Ovary (tissue), 7 donors: ENCODE measurements at regions not wholly inside any gene's neighbourhood (a gene's known extent, or its start where the extent isn't known, plus 50 kb on each side); places are given as distances from the start of the nearest gene placed in this dataset.

ENCODE experiments used
- DNase-seq, 5 donors: peaks; one replicate each; pipeline ENCODE4 v3.0.0-alpha.2; 2019 to 2020
- H3K27ac ChIP-seq, 2 donors: fragments of 200-600 bp; one replicate each; pipeline versions ENCODE4 v1.5.1 to v1.8.0; 2019 to 2022
- H3K27me3 ChIP-seq: fragments of 200-600 bp; one replicate; pipeline ENCODE4 v1.8.0; 2022
- H3K36me3 ChIP-seq: fragments of 200-600 bp; sonication (generic); one replicate; pipeline ENCODE4 v1.5.1; 2019
- H3K4me1 ChIP-seq: one replicate; pipeline ENCODE4 v1.8.1; 2013; ENCODE audit warnings: mild to moderate bottlenecking, moderate library complexity; ENCODE audit not compliant: insufficient read depth
- H3K4me3 ChIP-seq: fragments of 200-600 bp; sonication (generic); one replicate; pipeline ENCODE4 v1.5.1; 2017
- H3K9me3 ChIP-seq, 2 donors: fragments of 200-600 bp in 1 of 2; sonication (generic) in 1 of 2; one replicate each; pipeline versions ENCODE4 v1.5.1 to v1.8.1; 2013 to 2019; ENCODE audit warnings: mild to moderate bottlenecking in 1 of 2, moderate library complexity in 1 of 2
- CTCF ChIP-seq, 3 donors: fragments of 450-650 bp in 2 of 3; fragments of 200-600 bp in 1 of 3; IDR thresholded peaks; one replicate each; pipeline versions ENCODE4 v1.5.1 to v1.8.0; 2016 to 2022; ENCODE audit warnings: antibody characterized with exemption in 3 of 3, mild to moderate bottlenecking in 1 of 3
- EP300 ChIP-seq: sonication (generic); formaldehyde crosslinking; IDR thresholded peaks from one replicate; pipeline ENCODE4 v1.6.1; 2017; ENCODE audit warnings: antibody characterized with exemption
- POLR2A ChIP-seq: fragments of 450-650 bp; IDR thresholded peaks from one replicate; pipeline ENCODE4 v1.6.1; 2017; ENCODE audit warnings: antibody characterized with exemption, mild to moderate bottlenecking, moderate library complexity
- WGBS, 3 donors: extraction: QIAGEN DNeasy Blood & Tissue Kit in 1 of 3; methylation state at CpG; one replicate each; pipeline versions ENCODE4 v1.1.5 to v1.1.7; 2013 to 2017; 5-methylcytosine and 5-hydroxymethylcytosine counted together
- intact Hi-C, 4 donors: fragments of 100-400 bp; cut with DNase I; formaldehyde crosslinking; loops; one replicate each; pipeline versions ENCODE4 v1.11.0 to v1.15.1; 2022 to 2023
- donor health status: DM: no; HTN: no; CAD: no; lungs with moderate emphysema.
- donor health status: DM: no; HTN: no; CAD: no.
- donor health status: Bipolar disorder and iron deficiency.
- donor health status: DM: no; HTN: no; CAD: no.
- donor health status: DM: yes; HTN: yes; CAD: no.

GRCh38 chr5:163821142-163821541 is 315.7 kb downstream of the MAT2B start:
- WGBS, 3 donors, result 79 to 97% (median 91%) methylated on average over 1 of the region's 1 CpG
- Histone ChIP-seq H3K27ac (no peak overlapping the region), H3K27me3 (no peaks in the 10 kb centered on the region), H3K9me3 (no peaks in the 10 kb centered on the region), H3K4me3 (no peak overlapping the region), H3K4me1 (no peaks in the 10 kb centered on the region), H3K36me3 (no peaks in the 10 kb centered on the region)
- TF ChIP-seq CTCF (IDR thresholded peaks at IDR 0.05) (no peak), POLR2A (no peak), EP300 (no peak)
- DNase-seq, result no peak
- intact Hi-C loops, result no loop called here

- H3K27ac ChIP-seq, result no peak overlapping the region
- no peaks in the 10 kb centered on the region for H3K9me3 ChIP-seq
- TF ChIP-seq EP300 (no peak), CTCF (IDR thresholded peaks at IDR 0.05) (no peak), POLR2A (no peak)
- WGBS, 3 donors, result 79 to 82% (median 79%) methylated on average over 4 of the region's 4 CpGs
- H3K27me3 ChIP-seq, result no peaks in the 10 kb centered on the region
- intact Hi-C loops, result no loop called here
- no peaks in the 10 kb centered on the region for H3K4me1 ChIP-seq
- no peaks in the 10 kb centered on the region for H3K36me3 ChIP-seq
- no peak for DNase-seq
- no peak overlapping the region for H3K4me3 ChIP-seq
Measured at GRCh38 chr5:163822548-163822947, 317.1 kb downstream of the MAT2B start.

- DNase-seq, result no peak
- WGBS, 3 donors, result 21 to 37% (median 25%) methylated on average over 1 of the region's 1 CpG
- TF ChIP-seq CTCF (IDR thresholded peaks at IDR 0.05), result no peak
- TF ChIP-seq EP300, result no peak
- TF ChIP-seq POLR2A, result no peak
- Histone ChIP-seq H3K4me3 (no peak overlapping the region), H3K9me3 (no peaks in the 10 kb centered on the region), H3K4me1 (no peaks in the 10 kb centered on the region), H3K27ac (no peak overlapping the region), H3K36me3 (no peaks in the 10 kb centered on the region), H3K27me3 (no peaks in the 10 kb centered on the region)
- intact Hi-C loops, result no loop called here
Measured at GRCh38 chr5:163825661-163826060, 320.2 kb downstream of the MAT2B start.

- no peak overlapping the region for H3K4me3 ChIP-seq
- WGBS, 3 donors, result 38 to 52% (median 49%) methylated on average over 3 of the region's 3 CpGs
- intact Hi-C loops, result no loop called here
Measured at GRCh38 chr5:163826201-163826600, 320.8 kb downstream of the MAT2B start.

More at GRCh38 chr5:163826201-163826600, 320.8 kb downstream of the MAT2B start:
- Histone ChIP-seq H3K4me1 (no peaks in the 10 kb centered on the region), H3K27me3 (no peaks in the 10 kb centered on the region), H3K9me3 (no peaks in the 10 kb centered on the region), H3K36me3 (no peaks in the 10 kb centered on the region), H3K27ac (no peak overlapping the region)
- DNase-seq, result no peak
- TF ChIP-seq POLR2A (no peak), EP300 (no peak), CTCF (IDR thresholded peaks at IDR 0.05) (no peak)
